Adipocyte (in vitro differentiated cells): ENCODE measurements at regions not wholly inside any gene's neighbourhood (a gene's known extent, or its start where the extent isn't known, plus 50 kb on each side); places are given as distances from the start of the nearest gene placed in this dataset.

ENCODE experiments used
- DNase-seq: peaks from one replicate; pipeline ENCODE4 v3.0.0-alpha.2; 2015; ENCODE audit warnings: low read depth
- H3K27me3 ChIP-seq: replicated peaks from 2 replicates; pipeline ENCODE4 v1.7.0; 2013; ENCODE audit warnings: mild to moderate bottlenecking, low read length, moderate library complexity; ENCODE audit not compliant: control insufficient read depth, insufficient read depth
- H3K36me3 ChIP-seq: 2 replicates; pipeline ENCODE4 v1.7.0; 2013; ENCODE audit warnings: low read length, mild to moderate bottlenecking, moderate library complexity; ENCODE audit not compliant: control insufficient read depth, insufficient read depth, severe bottlenecking
- H3K4me1 ChIP-seq: 2 replicates; pipeline ENCODE4 v1.7.0; 2013; ENCODE audit warnings: mild to moderate bottlenecking, low read length, moderate library complexity; ENCODE audit not compliant: control insufficient read depth, insufficient read depth
- H3K4me3 ChIP-seq: 2 replicates; pipeline ENCODE4 v1.7.0; 2013; ENCODE audit warnings: mild to moderate bottlenecking, low read length, moderate library complexity
- H3K9ac ChIP-seq: 2 replicates; pipeline ENCODE4 v1.7.0; 2013; ENCODE audit warnings: mild to moderate bottlenecking, low read length, moderate library complexity
- H3K9me3 ChIP-seq: 2 replicates; pipeline ENCODE4 v1.7.0; 2013; ENCODE audit warnings: mild to moderate bottlenecking, low read length, moderate library complexity; ENCODE audit not compliant: control insufficient read depth

- no peaks in the 10 kb centered on the region for H3K27me3 ChIP-seq
- H3K4me1 ChIP-seq, result no peaks in the 10 kb centered on the region
- peaks cover 2% of the 10 kb centered on the region for H3K9me3 ChIP-seq
- H3K9ac ChIP-seq, result no peak overlapping the region
- no peak for DNase-seq
- no peak overlapping the region for H3K4me3 ChIP-seq
- no peaks in the 10 kb centered on the region for H3K36me3 ChIP-seq
Measured at GRCh38 chr11:15485432-15485831, 370.7 kb downstream of the INSC start.

DNA sequence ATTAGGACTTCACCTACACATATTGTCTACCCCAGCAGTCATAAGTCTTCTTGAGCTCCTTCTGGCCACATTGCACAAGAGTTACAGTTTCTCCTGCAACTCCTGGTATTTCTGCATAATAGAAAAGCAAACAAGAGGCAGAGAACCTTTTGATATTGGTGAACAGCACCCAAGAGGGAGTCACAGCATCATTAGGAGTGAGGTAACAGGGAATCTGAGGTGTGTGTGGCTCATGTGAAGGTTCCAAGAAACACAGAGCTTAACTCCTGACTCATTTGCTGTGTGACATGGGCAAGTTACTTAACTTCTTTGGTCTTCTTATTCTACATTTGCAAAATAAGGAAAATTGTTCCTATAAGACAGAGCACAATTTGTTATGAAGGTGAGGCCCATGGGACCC lies 374.6 kb downstream of the INSC start:
- Histone ChIP-seq H3K27me3 (no peaks in the 10 kb centered on the region), H3K9ac (no peak overlapping the region), H3K4me1 (no peaks in the 10 kb centered on the region), H3K4me3 (no peak overlapping the region), H3K36me3 (no peaks in the 10 kb centered on the region), H3K9me3 (peaks cover 2% of the 10 kb centered on the region)
- DNase-seq, result no peak

DNA sequence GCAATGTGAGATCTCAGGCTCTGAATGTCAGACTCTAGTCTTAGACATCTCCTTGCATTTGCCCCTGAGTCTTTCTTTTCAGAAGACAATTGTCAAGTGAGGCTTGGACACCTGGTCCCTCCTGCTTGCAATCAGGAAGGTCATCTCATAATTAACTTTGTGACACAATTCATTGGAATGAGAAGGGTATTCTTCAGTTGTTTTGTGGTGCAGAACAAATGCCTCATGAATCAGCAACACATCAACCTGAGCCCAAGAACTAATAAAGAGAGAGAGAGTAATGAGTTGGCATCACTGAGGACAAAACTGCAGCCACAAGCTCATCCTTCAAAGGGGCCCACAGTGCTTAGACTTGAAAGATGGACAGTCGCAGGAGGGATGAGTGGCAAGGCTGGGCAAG lies 375.8 kb downstream of the INSC start:
- no peak for DNase-seq
- no peaks in the 10 kb centered on the region for H3K36me3 ChIP-seq
- no peaks in the 10 kb centered on the region for H3K27me3 ChIP-seq
- no peak overlapping the region for H3K4me3 ChIP-seq
- no peaks in the 10 kb centered on the region for H3K4me1 ChIP-seq
- H3K9me3 ChIP-seq, result peaks cover 2% of the 10 kb centered on the region
- no peak overlapping the region for H3K9ac ChIP-seq

GRCh38 chr11:15493066-15493465 lies 378.3 kb downstream of the INSC start:
- Histone ChIP-seq H3K9ac (no peak overlapping the region), H3K9me3 (peaks cover 2% of the 10 kb centered on the region), H3K27me3 (no peaks in the 10 kb centered on the region), H3K4me3 (no peak overlapping the region), H3K36me3 (no peaks in the 10 kb centered on the region), H3K4me1 (no peaks in the 10 kb centered on the region)
- DNase-seq, result no peak

DNA sequence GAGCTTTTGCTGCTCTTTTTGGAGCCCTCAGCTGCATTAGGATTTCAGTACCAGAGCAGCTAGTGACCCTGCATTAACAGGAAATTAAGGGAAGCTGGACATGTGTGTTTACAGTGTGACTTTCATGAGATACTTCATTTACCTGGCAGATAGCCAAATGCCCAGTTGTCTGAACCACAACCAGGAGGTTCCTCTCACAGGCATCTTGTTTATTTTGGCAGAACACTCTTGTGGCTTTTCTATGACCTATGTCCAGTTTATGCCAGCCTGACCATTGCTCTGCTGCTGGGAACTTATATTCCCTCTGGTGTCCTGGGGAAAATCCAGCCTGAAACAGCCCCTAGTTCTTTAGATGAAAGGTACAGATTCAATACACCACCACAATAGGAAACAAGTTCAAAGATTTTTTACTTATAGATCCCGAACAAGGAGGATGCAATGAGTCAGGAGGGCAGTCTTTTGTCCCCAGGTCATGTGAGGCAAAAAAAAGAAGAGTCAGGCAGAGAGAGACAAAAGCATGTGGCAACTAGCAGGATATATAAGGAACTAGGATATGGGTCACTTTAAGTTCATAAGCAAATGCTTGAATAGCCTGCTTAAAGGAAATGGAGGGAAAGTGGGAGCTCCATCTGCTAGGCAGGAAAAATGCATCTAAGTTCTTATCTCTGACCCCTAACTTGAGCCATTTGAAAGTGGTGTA lies 379.3 kb downstream of the INSC start:
- Histone ChIP-seq H3K9ac (no peak overlapping the region), H3K9me3 (peaks cover 2% of the 10 kb centered on the region), H3K27me3 (no peaks in the 10 kb centered on the region), H3K4me1 (no peaks in the 10 kb centered on the region), H3K36me3 (no peaks in the 10 kb centered on the region), H3K4me3 (no peak overlapping the region)
- no peak for DNase-seq

DNA sequence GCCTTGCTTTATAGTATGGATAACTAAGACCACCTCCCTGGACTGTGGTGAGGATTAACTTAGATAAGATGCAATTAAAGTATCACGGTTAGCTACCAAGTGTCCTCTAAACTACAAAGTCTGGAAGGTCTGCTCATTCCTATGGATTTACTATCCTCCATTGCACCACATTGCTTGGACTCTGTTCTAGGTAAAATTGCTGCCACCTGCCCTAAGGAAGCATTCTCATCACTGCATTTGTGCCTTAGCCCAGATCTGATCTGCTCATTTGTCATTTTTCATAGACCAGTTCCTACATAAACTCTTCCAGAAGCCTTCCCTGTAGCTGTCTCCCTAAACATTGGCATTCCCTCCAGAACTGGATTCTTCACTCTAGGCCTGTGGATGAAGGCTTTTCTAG lies 380.0 kb downstream of the INSC start:
- H3K9ac ChIP-seq, result no peak overlapping the region
- H3K4me1 ChIP-seq, result no peaks in the 10 kb centered on the region
- H3K4me3 ChIP-seq, result no peak overlapping the region
- no peak for DNase-seq
- peaks cover 2% of the 10 kb centered on the region for H3K9me3 ChIP-seq
- no peaks in the 10 kb centered on the region for H3K36me3 ChIP-seq
- H3K27me3 ChIP-seq, result no peaks in the 10 kb centered on the region

- no peak overlapping the region for H3K4me3 ChIP-seq
- H3K9ac ChIP-seq, result no peak overlapping the region
Measured at GRCh38 chr11:15495462-15495861, 380.7 kb downstream of the INSC start.

GRCh38 chr11:15497366-15497765 lies 382.6 kb downstream of the INSC start:
- Histone ChIP-seq H3K36me3 (no peaks in the 10 kb centered on the region), H3K27me3 (peaks cover 6% of the 10 kb centered on the region), H3K9me3 (no peaks in the 10 kb centered on the region), H3K4me3 (no peak overlapping the region), H3K4me1 (no peaks in the 10 kb centered on the region), H3K9ac (no peak overlapping the region)
- no peak for DNase-seq

More at GRCh38 chr11:15495462-15495861, 380.7 kb downstream of the INSC start:
- Histone ChIP-seq H3K9me3 (no peaks in the 10 kb centered on the region), H3K36me3 (no peaks in the 10 kb centered on the region), H3K27me3 (peaks cover 2% of the 10 kb centered on the region), H3K4me1 (no peaks in the 10 kb centered on the region)
- DNase-seq, result no peak

DNA sequence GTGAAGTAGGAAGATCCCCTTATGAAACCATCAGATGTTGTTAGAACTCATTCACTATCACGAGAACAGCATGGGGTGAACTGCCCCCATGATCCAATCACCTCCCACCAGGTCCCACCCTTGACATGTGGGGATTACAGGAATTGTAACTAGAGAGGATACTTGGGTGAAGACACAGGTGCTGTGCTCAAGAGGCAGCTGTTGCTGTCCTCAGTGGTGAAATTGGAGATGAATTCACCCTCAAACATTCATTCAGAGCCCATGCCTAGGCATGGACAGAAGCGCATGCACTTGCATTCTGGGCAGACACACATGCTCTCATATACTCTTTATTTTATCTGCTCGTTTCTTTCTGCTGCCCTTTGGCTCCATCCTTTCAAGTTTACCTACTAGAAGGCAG lies 385.0 kb downstream of the INSC start:
- H3K36me3 ChIP-seq, result no peaks in the 10 kb centered on the region
- peaks cover 6% of the 10 kb centered on the region for H3K27me3 ChIP-seq
- no peaks in the 10 kb centered on the region for H3K4me1 ChIP-seq
- no peak overlapping the region for H3K4me3 ChIP-seq
- no peak overlapping the region for H3K9ac ChIP-seq
- no peaks in the 10 kb centered on the region for H3K9me3 ChIP-seq
- DNase-seq, result no peak

- Histone ChIP-seq H3K9me3 (no peaks in the 10 kb centered on the region), H3K9ac (no peak overlapping the region), H3K27me3 (peaks cover 6% of the 10 kb centered on the region), H3K36me3 (no peaks in the 10 kb centered on the region), H3K4me1 (no peaks in the 10 kb centered on the region), H3K4me3 (no peak overlapping the region)
- DNase-seq, result no peak
Measured at GRCh38 chr11:15500643-15501042, 385.9 kb downstream of the INSC start.

- H3K9ac ChIP-seq, result no peak overlapping the region
- H3K9me3 ChIP-seq, result no peaks in the 10 kb centered on the region
- H3K4me1 ChIP-seq, result no peaks in the 10 kb centered on the region
- H3K27me3 ChIP-seq, result peaks cover 6% of the 10 kb centered on the region
- DNase-seq, result no peak
- no peaks in the 10 kb centered on the region for H3K36me3 ChIP-seq
- no peak overlapping the region for H3K4me3 ChIP-seq
Measured at GRCh38 chr11:15501566-15501965, 386.8 kb downstream of the INSC start.

GRCh38 chr11:15505155-15505554 lies 390.4 kb downstream of the INSC start:
- Histone ChIP-seq H3K9ac (no peak overlapping the region), H3K27me3 (peaks cover 6% of the 10 kb centered on the region), H3K9me3 (no peaks in the 10 kb centered on the region), H3K4me3 (no peak overlapping the region), H3K4me1 (no peaks in the 10 kb centered on the region), H3K36me3 (no peaks in the 10 kb centered on the region)
- no peak for DNase-seq
